ENCODE measurements at regions not wholly inside any gene's neighbourhood (a gene's known extent, or its start where the extent isn't known, plus 50 kb on each side); places are given as distances from the start of the nearest gene placed in this dataset.

DNA sequence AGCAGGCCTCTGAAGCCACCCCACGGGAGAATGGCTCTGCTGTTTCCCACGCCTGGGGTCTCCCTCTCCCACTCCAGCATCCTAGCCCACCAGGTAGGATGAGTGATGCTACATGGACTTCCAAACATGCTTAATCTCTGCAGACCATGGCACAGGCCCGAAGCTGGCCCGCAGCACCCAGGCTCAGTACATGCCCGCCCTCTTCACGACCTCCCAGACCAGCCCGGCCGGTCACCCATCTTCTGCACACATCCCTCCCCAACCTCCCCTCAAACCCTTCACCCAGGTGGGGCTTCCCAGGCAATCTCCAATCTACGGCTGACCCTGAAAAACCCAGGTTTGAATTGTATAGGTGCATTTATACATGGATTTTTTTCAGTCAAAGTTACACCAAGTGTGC is 264.0 kb downstream of the TJP1 start:
- no peak for TF ChIP-seq EP300 (IDR thresholded peaks at IDR 0.05)
- no peak for TF ChIP-seq POLR2AphosphoS5 (IDR thresholded peaks at IDR 0.05)
